ENCODE measurements at regions not wholly inside any gene's neighbourhood (a gene's known extent, or its start where the extent isn't known, plus 50 kb on each side); places are given as distances from the start of the nearest gene placed in this dataset.

GRCh38 chr3:20743553-20744321 lies 557.7 kb upstream of the SGO1 start:
- Histone ChIP-seq H3K27me3 (replicated peaks; ENCODE audit: control insufficient read depth, insufficient read depth, low read length) (no peaks in the 10 kb centered on the region), H3K4me3 (ENCODE audit: low read depth, low read length) (no peak overlapping the region), H3K9me3 (no peaks in the 10 kb centered on the region), H3K4me1 (no peaks in the 10 kb centered on the region), H3K36me3 (ENCODE audit: control insufficient read depth, insufficient read depth, low read length) (no peaks in the 10 kb centered on the region)
- no peaks in the 10 kb centered on the region for H3K27me3 Mint-ChIP-seq (ENCODE audit: insufficient read depth, unreplicated experiment)
- intact Hi-C loops (cut with micrococcal nuclease; ENCODE audit: unreplicated experiment): no loop called here
- no peaks in the 10 kb centered on the region for H3K9me3 Mint-ChIP-seq (ENCODE audit: unreplicated experiment)
- H3K36me3 Mint-ChIP-seq (ENCODE audit: insufficient read depth, unreplicated experiment): no peaks in the 10 kb centered on the region
- BruUV-seq (replicated peaks): no TSS peak
- ChIA-PET POLR2A (no interaction called here), CTCF (no interaction called here)
- H3K4me1 Mint-ChIP-seq (ENCODE audit: low read depth, unreplicated experiment): no peaks in the 10 kb centered on the region
- no peak for DNase-seq
- TF ChIP-seq CTCF (IDR thresholded peaks at IDR 0.05; ENCODE audit: insufficient read depth in 1 of 2, low read depth in 1 of 2, low read length in 1 of 2, severe bottlenecking in 1 of 2, unreplicated experiment in 1 of 2): no peak
- H3K27ac Mint-ChIP-seq (ENCODE audit: unreplicated experiment): no peak overlapping the region
- no peak overlapping the region for H3K4me3 Mint-ChIP-seq (ENCODE audit: unreplicated experiment)

- no peaks in the 10 kb centered on the region for H3K27me3 ChIP-seq (replicated peaks; ENCODE audit: control insufficient read depth, insufficient read depth, low read length)
- Mint-ChIP-seq H3K36me3 (ENCODE audit: insufficient read depth, unreplicated experiment) (no peaks in the 10 kb centered on the region), H3K27ac (ENCODE audit: unreplicated experiment) (no peak overlapping the region), H3K4me3 (ENCODE audit: unreplicated experiment) (no peak overlapping the region), H3K27me3 (ENCODE audit: insufficient read depth, unreplicated experiment) (no peaks in the 10 kb centered on the region), H3K4me1 (ENCODE audit: low read depth, unreplicated experiment) (no peaks in the 10 kb centered on the region), H3K9me3 (ENCODE audit: unreplicated experiment) (no peaks in the 10 kb centered on the region)
- BruUV-seq (replicated peaks): no TSS peak
- H3K4me3 ChIP-seq (ENCODE audit: low read depth, low read length): no peak overlapping the region
- ChIA-PET CTCF (no interaction called here), POLR2A (no interaction called here)
- H3K9me3 ChIP-seq: no peaks in the 10 kb centered on the region
- TF ChIP-seq CTCF (IDR thresholded peaks at IDR 0.05; ENCODE audit: insufficient read depth in 1 of 2, low read depth in 1 of 2, low read length in 1 of 2, severe bottlenecking in 1 of 2, unreplicated experiment in 1 of 2): no peak
- no peak for DNase-seq
- intact Hi-C loops (cut with micrococcal nuclease; ENCODE audit: unreplicated experiment): no loop called here
- no peaks in the 10 kb centered on the region for H3K4me1 ChIP-seq
- H3K36me3 ChIP-seq (ENCODE audit: control insufficient read depth, insufficient read depth, low read length): no peaks in the 10 kb centered on the region
These were observed 557.0 kb upstream of the SGO1 start for GRCh38 chr3:20742903-20743552.

GRCh38 chr3:20741381-20741780 lies 555.4 kb upstream of the SGO1 start:
- Mint-ChIP-seq H3K4me1 (ENCODE audit: low read depth, unreplicated experiment) (no peaks in the 10 kb centered on the region), H3K36me3 (ENCODE audit: insufficient read depth, unreplicated experiment) (no peaks in the 10 kb centered on the region), H3K27me3 (ENCODE audit: insufficient read depth, unreplicated experiment) (no peaks in the 10 kb centered on the region), H3K4me3 (ENCODE audit: unreplicated experiment) (no peak overlapping the region), H3K27ac (ENCODE audit: unreplicated experiment) (no peak overlapping the region), H3K9me3 (ENCODE audit: unreplicated experiment) (no peaks in the 10 kb centered on the region)
- Histone ChIP-seq H3K36me3 (ENCODE audit: control insufficient read depth, insufficient read depth, low read length) (no peaks in the 10 kb centered on the region), H3K4me3 (ENCODE audit: low read depth, low read length) (no peak overlapping the region), H3K9me3 (no peaks in the 10 kb centered on the region), H3K4me1 (no peaks in the 10 kb centered on the region), H3K27me3 (replicated peaks; ENCODE audit: control insufficient read depth, insufficient read depth, low read length) (no peaks in the 10 kb centered on the region)
- no TSS peak for BruUV-seq (replicated peaks)
- CTCF ChIA-PET: no interaction called here
- POLR2A ChIA-PET: no interaction called here
- no peak for DNase-seq
- no peak for TF ChIP-seq CTCF (IDR thresholded peaks at IDR 0.05; ENCODE audit: insufficient read depth in 1 of 2, low read depth in 1 of 2, low read length in 1 of 2, severe bottlenecking in 1 of 2, unreplicated experiment in 1 of 2)
- intact Hi-C loops (cut with micrococcal nuclease; ENCODE audit: unreplicated experiment): no loop called here

Data from Caco-2 (cell line).